Neuronal stem cell (in vitro differentiated cells): ENCODE measurements at regions not wholly inside any gene's neighbourhood (a gene's known extent, or its start where the extent isn't known, plus 50 kb on each side); places are given as distances from the start of the nearest gene placed in this dataset.

Experiments used
- DNase-seq: peaks from one replicate; pipeline ENCODE4 v3.0.0-alpha.2; 2013; ENCODE audit warnings: low spot score
- H2AFZ ChIP-seq: one replicate; pipeline ENCODE4 v1.6.1; 2013; ENCODE audit warnings: mild to moderate bottlenecking, low read length, inconsistent platforms
- H2AK5ac ChIP-seq: 2 replicates; pipeline ENCODE4 v1.6.1; 2013; ENCODE audit warnings: low read depth, mild to moderate bottlenecking, inconsistent platforms, low read length, moderate library complexity, mixed read lengths
- H2BK120ac ChIP-seq: 2 replicates; pipeline ENCODE4 v1.6.1; 2013; ENCODE audit warnings: low read depth, mild to moderate bottlenecking, inconsistent platforms, low read length, moderate library complexity, mixed read lengths
- H2BK12ac ChIP-seq: one replicate; pipeline ENCODE4 v1.6.1; 2013; ENCODE audit warnings: low read length, inconsistent platforms
- H2BK15ac ChIP-seq: 2 replicates; pipeline ENCODE4 v1.6.1; 2013; ENCODE audit warnings: mild to moderate bottlenecking, low read length, inconsistent platforms, mixed read lengths
- H2BK5ac ChIP-seq: one replicate; pipeline ENCODE4 v1.6.1; 2013; ENCODE audit warnings: inconsistent platforms, mild to moderate bottlenecking, low read length, moderate library complexity
- H3K14ac ChIP-seq: one replicate; pipeline ENCODE4 v1.6.1; 2013; ENCODE audit warnings: low read length, inconsistent platforms
- H3K18ac ChIP-seq: 2 replicates; pipeline ENCODE4 v1.6.1; 2013; ENCODE audit warnings: low read length, inconsistent platforms
- H3K23ac ChIP-seq: 2 replicates; pipeline ENCODE4 v1.6.1; 2013; ENCODE audit warnings: low read depth, mild to moderate bottlenecking, mixed read lengths, low read length, inconsistent platforms; ENCODE audit not compliant: poor library complexity
- H3K27ac ChIP-seq: replicated peaks from 3 replicates; pipeline ENCODE4 v1.5.1; 2013; ENCODE audit warnings: low read length, inconsistent platforms
- H3K27me3 ChIP-seq, 3 experiments: 2 replicates each; pipeline ENCODE4 v1.6.1; 2013; ENCODE audit warnings: low read length in 3 of 3, mild to moderate bottlenecking in 2 of 3, inconsistent platforms in 1 of 3, low read depth in 1 of 3, mixed read lengths in 1 of 3, moderate library complexity in 1 of 3; ENCODE audit not compliant: control insufficient read depth in 3 of 3, insufficient read depth in 3 of 3
- H3K36me3 ChIP-seq, 2 donors: replicated peaks in 1 of 2; 2 replicates each; pipeline ENCODE4 v1.6.1; 2013; ENCODE audit warnings: low read length in 2 of 2; ENCODE audit not compliant: control insufficient read depth in 2 of 2, insufficient read depth in 2 of 2
- H3K4ac ChIP-seq: 2 replicates; pipeline ENCODE4 v1.6.1; 2013; ENCODE audit warnings: inconsistent platforms, mild to moderate bottlenecking, low read length, moderate library complexity
- H3K4me1 ChIP-seq, 2 donors: 1 replicate in 1 of 2; 2 replicates in 1 of 2; pipeline ENCODE4 v1.6.1; 2013; ENCODE audit warnings: low read length in 2 of 2, low read depth in 1 of 2; ENCODE audit not compliant: control insufficient read depth in 2 of 2, insufficient read depth in 1 of 2
- H3K4me2 ChIP-seq: one replicate; pipeline ENCODE4 v1.6.1; 2013; ENCODE audit warnings: mild to moderate bottlenecking, low read length, inconsistent platforms; ENCODE audit not compliant: insufficient read depth, poor library complexity, severe bottlenecking
- H3K4me3 ChIP-seq, 2 donors: 2 replicates each; pipeline ENCODE4 v1.5.1; 2013; ENCODE audit warnings: low read length in 2 of 2, mild to moderate bottlenecking in 2 of 2, inconsistent platforms in 1 of 2, moderate library complexity in 1 of 2
- H3K79me1 ChIP-seq: one replicate; pipeline ENCODE4 v1.6.1; 2013; ENCODE audit warnings: low read depth, mild to moderate bottlenecking, inconsistent platforms, low read length, moderate library complexity
- H3K9ac ChIP-seq: one replicate; pipeline ENCODE4 v1.6.1; 2013; ENCODE audit warnings: mild to moderate bottlenecking, low read depth, low read length, inconsistent platforms; ENCODE audit not compliant: poor library complexity
- H3K9me3 ChIP-seq, 2 donors: replicated peaks in 1 of 2; 2 replicates each; pipeline versions ENCODE3 to v1.6.1; 2013; ENCODE audit warnings: low read length in 2 of 2, mild to moderate bottlenecking in 2 of 2, inconsistent platforms in 1 of 2, low read depth in 1 of 2, mixed read lengths in 1 of 2, moderate library complexity in 1 of 2; ENCODE audit not compliant: control insufficient read depth in 2 of 2, insufficient read depth in 1 of 2
- H4K8ac ChIP-seq: one replicate; pipeline ENCODE4 v1.6.1; 2013; ENCODE audit warnings: low read depth, mild to moderate bottlenecking, inconsistent platforms, low read length, moderate library complexity
- H4K91ac ChIP-seq: one replicate; pipeline ENCODE4 v1.6.1; 2013; ENCODE audit warnings: low read length, low read depth, mild to moderate bottlenecking, inconsistent platforms; ENCODE audit not compliant: poor library complexity
- WGBS, 2 donors: extraction: QIAGEN DNeasy Blood & Tissue Kit; methylation state at CpG; one replicate each; pipeline ENCODE4 v1.1.7; 2013; ENCODE audit warnings: missing lambda C conversion rate in 2 of 2, mixed read lengths in 1 of 2; ENCODE audit not compliant: insufficient read length in 2 of 2, insufficient replicate concordance in 1 of 2; ENCODE audit errors: extremely low coverage in 2 of 2; 5-methylcytosine and 5-hydroxymethylcytosine counted together

DNA sequence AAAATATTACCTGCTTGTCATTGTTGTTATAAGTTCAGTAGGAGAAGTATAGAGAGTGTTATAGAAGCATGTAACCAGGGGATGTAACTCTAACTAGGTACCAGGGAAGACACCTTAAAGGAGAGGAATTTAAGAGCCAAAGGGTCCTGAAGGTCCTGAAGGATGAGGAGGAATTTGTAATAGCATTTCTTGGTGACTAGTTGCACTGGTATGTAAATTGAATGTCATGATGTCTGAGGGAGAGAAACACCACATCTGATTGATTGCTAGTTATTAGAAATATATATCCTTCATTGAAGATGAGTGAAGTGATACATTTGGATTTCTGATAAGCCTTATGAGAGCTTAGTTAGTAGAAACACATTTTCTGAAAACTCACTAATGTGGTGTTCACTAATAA, 643.8 kb downstream of the RFPL4B start:
- no peak overlapping the region for H2BK12ac ChIP-seq
- no peak overlapping the region for H3K23ac ChIP-seq
- H2BK5ac ChIP-seq: no peak overlapping the region
- H4K8ac ChIP-seq: no peak overlapping the region
- H3K79me1 ChIP-seq: no peaks in the 10 kb centered on the region
- no peak overlapping the region for H3K27ac ChIP-seq
- DNase-seq: no peak
- no peak overlapping the region for H2AFZ ChIP-seq
- H3K36me3 ChIP-seq: no peaks in the 10 kb centered on the region
- no peaks in the 10 kb centered on the region for H3K4me1 ChIP-seq
- no peak overlapping the region for H2BK120ac ChIP-seq
- no peak overlapping the region for H2BK15ac ChIP-seq
- H3K4me3 ChIP-seq: no peak overlapping the region
- H3K14ac ChIP-seq: no peak overlapping the region
- no peak overlapping the region for H2AK5ac ChIP-seq
- H3K4me2 ChIP-seq: no peak overlapping the region
- peaks cover 0 to 3% of the 10 kb centered on the region in 2 donors for H3K9me3 ChIP-seq
- H3K4ac ChIP-seq: no peak overlapping the region
- no peaks in the 10 kb centered on the region for H3K27me3 ChIP-seq
- no peak overlapping the region for H3K9ac ChIP-seq
- no peak overlapping the region for H4K91ac ChIP-seq
- H3K18ac ChIP-seq: no peak overlapping the region

DNA sequence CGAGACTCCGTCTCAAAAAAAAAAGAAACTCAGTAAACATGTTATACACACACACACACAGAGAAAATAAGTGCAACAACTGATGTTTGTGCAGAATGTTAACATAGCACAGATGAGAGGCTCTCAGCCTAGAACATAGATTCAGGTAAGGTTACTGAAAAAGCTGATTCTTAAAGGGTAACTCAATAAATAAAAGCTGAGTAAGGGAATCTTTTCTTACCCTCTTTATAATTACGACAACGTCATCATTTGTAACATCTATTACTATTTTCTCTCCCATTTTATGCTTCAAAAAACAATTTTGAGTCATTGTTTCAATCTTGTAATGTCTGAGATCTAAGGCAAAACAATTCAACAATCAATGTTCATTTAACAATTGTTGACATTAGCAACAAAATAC, 644.8 kb downstream of the RFPL4B start:
- H3K23ac ChIP-seq: no peak overlapping the region
- no peak overlapping the region for H2AK5ac ChIP-seq
- no peak overlapping the region for H3K27ac ChIP-seq
- no peak overlapping the region for H4K91ac ChIP-seq
- no peak overlapping the region for H3K9ac ChIP-seq
- no peak overlapping the region for H3K14ac ChIP-seq
- H3K4me3 ChIP-seq: no peak overlapping the region
- H3K27me3 ChIP-seq: no peaks in the 10 kb centered on the region
- H3K9me3 ChIP-seq: peaks cover 0 to 3% of the 10 kb centered on the region in 2 donors
- no peak overlapping the region for H2BK15ac ChIP-seq
- H2BK120ac ChIP-seq: no peak overlapping the region
- no peak overlapping the region for H3K18ac ChIP-seq
- no peaks in the 10 kb centered on the region for H3K79me1 ChIP-seq
- H3K36me3 ChIP-seq: no peaks in the 10 kb centered on the region
- no peak overlapping the region for H2AFZ ChIP-seq
- H3K4ac ChIP-seq: no peak overlapping the region
- H2BK5ac ChIP-seq: no peak overlapping the region
- WGBS, 2 donors: 100% methylated on average over 2 of the region's 4 CpGs; no CpG with 5 or more reads in 1 of the 2 donors
- H4K8ac ChIP-seq: no peak overlapping the region
- no peak overlapping the region for H2BK12ac ChIP-seq
- H3K4me2 ChIP-seq: no peak overlapping the region
- H3K4me1 ChIP-seq: no peaks in the 10 kb centered on the region
- no peak for DNase-seq

DNA sequence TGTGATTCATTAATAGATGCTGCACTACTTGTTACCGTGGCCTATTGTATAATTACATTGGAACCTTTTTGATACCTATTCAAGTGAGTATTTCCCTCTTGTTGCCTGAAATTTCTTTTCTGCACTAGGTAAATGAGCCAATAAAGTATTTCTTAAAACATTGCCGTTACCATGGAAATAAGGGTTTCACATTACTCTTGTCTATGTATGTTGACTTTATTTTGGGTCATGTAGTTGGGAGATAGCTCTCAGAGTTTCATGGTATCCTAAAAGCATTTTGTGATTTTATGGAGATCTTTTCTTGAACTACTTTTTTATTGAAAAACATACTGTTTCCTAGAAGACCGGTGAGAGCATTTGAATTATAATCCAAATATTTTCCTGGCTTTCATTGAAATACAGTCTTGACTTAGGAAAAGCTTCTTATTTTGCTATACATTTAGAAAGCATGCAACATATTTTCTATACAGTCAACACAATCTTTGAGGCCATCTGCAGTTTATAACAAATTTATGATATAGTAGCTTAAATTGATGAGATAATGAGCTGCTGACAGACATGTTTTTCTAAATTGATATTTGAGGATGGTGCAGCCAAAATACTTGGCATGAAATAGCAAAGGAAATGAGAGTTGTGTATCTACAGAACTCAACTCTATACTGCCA, 650.4 kb downstream of the RFPL4B start:
- Histone ChIP-seq H3K4me3 (no peak overlapping the region), H2BK120ac (no peak overlapping the region), H2BK12ac (no peak overlapping the region), H3K4me2 (no peak overlapping the region), H2AK5ac (no peak overlapping the region), H3K23ac (no peak overlapping the region), H3K79me1 (no peaks in the 10 kb centered on the region), H3K27ac (no peak overlapping the region), H3K9ac (no peak overlapping the region), H3K14ac (no peak overlapping the region), H2AFZ (no peak overlapping the region), H4K91ac (no peak overlapping the region), H3K27me3 (no peaks in the 10 kb centered on the region), H3K18ac (no peak overlapping the region), H2BK5ac (no peak overlapping the region), H4K8ac (no peak overlapping the region), H2BK15ac (no peak overlapping the region), H3K36me3 (no peaks in the 10 kb centered on the region), H3K4me1 (peaks cover 0 to 5% of the 10 kb centered on the region in 2 donors), H3K4ac (no peak overlapping the region), H3K9me3 (no peaks in the 10 kb centered on the region)
- no peak for DNase-seq
- WGBS, 2 donors: no CpG with 5 or more reads among the region's 3 CpGs

DNA sequence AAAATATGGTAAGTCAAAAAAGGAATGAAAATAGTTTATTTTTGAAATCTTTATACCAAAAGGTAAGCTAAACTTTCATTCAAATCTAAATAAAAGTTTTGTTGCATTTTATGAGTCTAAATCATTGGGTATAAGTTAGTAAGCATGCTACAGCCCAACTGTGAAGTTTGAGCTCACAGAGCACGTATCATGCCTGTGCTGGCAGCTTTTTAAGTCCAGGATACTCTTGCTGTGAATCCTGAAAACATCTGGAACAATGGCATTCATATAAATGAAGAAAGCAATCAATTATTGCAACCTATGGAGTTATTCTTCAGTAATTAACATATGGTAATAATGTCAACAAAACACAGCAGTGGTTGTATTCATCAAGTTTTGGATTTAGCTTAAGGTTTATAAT, 656.9 kb downstream of the RFPL4B start:
- Histone ChIP-seq H3K23ac (no peak overlapping the region), H3K9me3 (no peaks in the 10 kb centered on the region), H3K36me3 (no peaks in the 10 kb centered on the region), H3K79me1 (no peaks in the 10 kb centered on the region), H3K4me1 (peaks cover 0 to 3% of the 10 kb centered on the region in 2 donors), H3K14ac (no peak overlapping the region), H2BK5ac (no peak overlapping the region), H3K27me3 (no peaks in the 10 kb centered on the region), H3K27ac (no peak overlapping the region), H3K4ac (no peak overlapping the region), H3K4me3 (no peak overlapping the region), H4K8ac (no peak overlapping the region), H4K91ac (no peak overlapping the region), H2BK120ac (no peak overlapping the region), H2AK5ac (no peak overlapping the region), H2AFZ (no peak overlapping the region), H3K18ac (no peak overlapping the region), H3K9ac (no peak overlapping the region), H2BK12ac (no peak overlapping the region), H3K4me2 (no peak overlapping the region), H2BK15ac (no peak overlapping the region)
- no CpG with 5 or more reads among the region's 1 CpG for WGBS, 2 donors
- no peak for DNase-seq
